ENCODE measurements at regions not wholly inside any gene's neighbourhood (a gene's known extent, or its start where the extent isn't known, plus 50 kb on each side); places are given as distances from the start of the nearest gene placed in this dataset.

- H3K4me3 ChIP-seq (ENCODE audit: low read depth, low read length): no peak overlapping the region
- no peak for TF ChIP-seq CTCF (IDR thresholded peaks at IDR 0.05; ENCODE audit: borderline replicate concordance, insufficient read depth, low read depth, low read length)
Observed at GRCh38 chr2:39549718-39550464, 112.8 kb upstream of the MAP4K3 start.

DNA sequence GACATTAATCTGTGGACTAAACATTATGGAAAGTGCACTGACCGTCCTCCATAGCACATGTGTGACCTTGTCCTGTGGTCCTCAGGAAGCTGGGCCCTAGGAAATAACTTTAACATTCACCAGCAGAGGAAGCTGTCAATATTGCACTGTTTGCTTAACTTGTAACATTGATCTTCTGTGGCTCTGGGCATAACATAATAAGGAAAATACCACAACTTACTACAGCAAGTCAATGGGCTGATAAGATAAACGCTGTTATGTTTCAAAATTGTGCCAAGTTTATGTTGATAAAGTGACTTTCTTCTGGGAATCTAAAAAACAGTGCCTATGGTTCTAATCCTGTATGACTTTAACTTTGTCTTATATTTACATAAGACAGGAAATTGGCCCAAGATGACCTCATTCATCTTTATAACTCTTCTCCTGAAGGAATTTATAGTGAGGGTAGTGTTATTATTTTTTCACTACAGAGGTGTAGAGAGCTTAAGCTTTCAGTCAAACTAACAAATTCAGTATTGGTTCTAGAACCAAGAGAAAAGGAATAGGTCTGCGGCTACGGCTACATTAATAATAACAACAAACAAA, 113.7 kb upstream of the MAP4K3 start:
- TF ChIP-seq CTCF (IDR thresholded peaks at IDR 0.05; ENCODE audit: borderline replicate concordance, insufficient read depth, low read depth, low read length): no peak
- H3K4me3 ChIP-seq (ENCODE audit: low read depth, low read length): no peak overlapping the region

DNA sequence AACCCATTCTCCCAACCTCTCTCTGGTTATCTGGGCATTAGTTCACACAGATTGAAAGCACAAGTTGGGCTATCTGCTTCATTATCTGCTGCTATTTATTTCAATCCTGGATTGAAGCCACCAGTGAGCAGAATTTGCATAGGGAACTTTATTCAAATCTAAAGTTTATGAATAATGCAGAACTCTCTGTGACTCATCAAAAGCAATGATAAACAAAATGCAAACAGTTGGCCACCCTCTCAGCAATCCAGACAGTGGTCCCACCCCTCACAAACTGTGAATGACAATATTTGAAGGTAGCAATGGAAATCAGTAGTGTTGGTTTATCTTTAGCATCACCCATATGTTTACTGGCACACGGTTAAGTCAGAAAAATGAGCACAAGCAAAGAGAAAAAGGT, 106.8 kb upstream of the TMEM178A start:
- no peak overlapping the region for H3K4me3 ChIP-seq (ENCODE audit: low read depth, low read length)
- TF ChIP-seq CTCF (IDR thresholded peaks at IDR 0.05; ENCODE audit: borderline replicate concordance, insufficient read depth, low read depth, low read length): no peak

- H3K4me3 ChIP-seq (ENCODE audit: low read depth, low read length): no peak overlapping the region
- TF ChIP-seq CTCF (IDR thresholded peaks at IDR 0.05; ENCODE audit: borderline replicate concordance, insufficient read depth, low read depth, low read length): no peak
Observed at GRCh38 chr2:39563572-39563971, 102.1 kb upstream of the TMEM178A start.

DNA sequence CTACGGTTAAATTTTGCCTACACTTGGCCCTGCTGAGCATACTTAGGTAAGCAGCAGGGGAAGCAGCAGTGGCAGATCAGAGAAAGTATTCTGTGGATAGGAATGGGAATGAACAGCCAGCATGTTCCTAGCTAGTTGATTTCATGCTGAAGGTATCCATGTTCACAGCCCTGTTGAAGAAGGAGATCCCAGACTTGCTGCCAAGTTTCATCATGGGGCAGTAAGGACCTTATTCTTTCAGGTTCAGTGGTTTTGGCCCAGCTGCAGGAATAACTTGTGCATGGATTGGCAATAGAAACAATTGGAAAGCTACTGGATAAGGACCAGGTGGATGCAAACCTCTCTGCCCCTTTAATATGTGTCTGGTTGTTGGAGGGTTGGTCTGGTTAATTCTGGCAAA, 98.2 kb upstream of the TMEM178A start:
- TF ChIP-seq CTCF (IDR thresholded peaks at IDR 0.05; ENCODE audit: borderline replicate concordance, insufficient read depth, low read depth, low read length): no peak
- H3K4me3 ChIP-seq (ENCODE audit: low read depth, low read length): no peak overlapping the region

- H3K4me3 ChIP-seq (ENCODE audit: low read depth, low read length): no peak overlapping the region
- TF ChIP-seq CTCF (IDR thresholded peaks at IDR 0.05; ENCODE audit: borderline replicate concordance, insufficient read depth, low read depth, low read length): no peak
Observed at GRCh38 chr2:39568116-39568515, 97.6 kb upstream of the TMEM178A start.

DNA sequence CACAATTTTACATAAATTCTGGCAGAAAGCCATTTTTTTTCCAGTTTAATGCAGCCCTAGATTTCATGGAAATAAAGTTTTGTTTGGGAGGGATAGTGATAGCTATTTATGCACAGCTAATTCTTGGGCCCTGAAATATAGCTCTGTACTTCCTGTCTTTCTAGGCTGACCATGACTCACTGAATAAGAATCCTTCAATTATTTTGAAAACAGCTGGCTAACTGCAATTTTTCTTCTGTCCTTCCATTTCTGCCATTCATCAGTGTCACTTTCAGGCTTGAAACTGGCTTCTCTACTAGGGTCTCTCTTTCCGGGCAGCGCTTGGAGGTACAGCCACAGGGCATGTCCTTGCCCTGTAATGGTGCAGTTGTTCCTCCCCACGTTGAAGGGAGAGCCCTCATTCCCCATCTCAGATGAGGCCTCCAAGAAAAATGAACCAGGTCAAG, 97.1 kb upstream of the TMEM178A start:
- no peak for TF ChIP-seq CTCF (IDR thresholded peaks at IDR 0.05; ENCODE audit: borderline replicate concordance, insufficient read depth, low read depth, low read length)
- H3K4me3 ChIP-seq (ENCODE audit: low read depth, low read length): no peak overlapping the region
